ENCODE measurements at regions not wholly inside any gene's neighbourhood (a gene's known extent, or its start where the extent isn't known, plus 50 kb on each side); places are given as distances from the start of the nearest gene placed in this dataset.

- peaks cover 0 to 4% of the 10 kb centered on the region in 2 donors for H3K9me3 Mint-ChIP-seq
These were observed 283.1 kb upstream of the SPANXN4 start for GRCh38 chrX:142742581-142742980.

GRCh38 chrX:142733327-142733726, 292.4 kb upstream of the SPANXN4 start:
- no peak overlapping the region for H3K4me3 Mint-ChIP-seq
- ATAC-seq (replicated peaks), result no peak
- no peak overlapping the region for H3K27ac Mint-ChIP-seq
- no peak for DNase-seq
- no peaks in the 10 kb centered on the region for H3K27me3 Mint-ChIP-seq
- H3K9me3 Mint-ChIP-seq, result peaks cover 2 to 4% of the 10 kb centered on the region in 2 donors
- H3K4me1 Mint-ChIP-seq, result no peaks in the 10 kb centered on the region
- no peaks in the 10 kb centered on the region for H3K36me3 Mint-ChIP-seq

More at GRCh38 chrX:142742581-142742980, 283.1 kb upstream of the SPANXN4 start:
- H3K4me1 Mint-ChIP-seq, result no peaks in the 10 kb centered on the region
- no peak overlapping the region for H3K4me3 Mint-ChIP-seq
- no peak for ATAC-seq (replicated peaks)
- no peaks in the 10 kb centered on the region for H3K27me3 Mint-ChIP-seq
- no peak for DNase-seq
- H3K36me3 Mint-ChIP-seq, result no peaks in the 10 kb centered on the region
- H3K27ac Mint-ChIP-seq, result no peak overlapping the region

- Mint-ChIP-seq H3K27me3 (no peaks in the 10 kb centered on the region), H3K4me3 (no peak overlapping the region)
- no peak for ATAC-seq (replicated peaks)
These were observed 313.9 kb upstream of the SPANXN4 start for GRCh38 chrX:142711796-142712290.

GRCh38 chrX:142702749-142703148, 323.0 kb upstream of the SPANXN4 start:
- Mint-ChIP-seq H3K4me1 (no peaks in the 10 kb centered on the region), H3K27me3 (no peaks in the 10 kb centered on the region), H3K9me3 (no peaks in the 10 kb centered on the region), H3K4me3 (no peak overlapping the region), H3K27ac (no peak overlapping the region), H3K36me3 (no peaks in the 10 kb centered on the region)
- ATAC-seq (replicated peaks) (no peak), DNase-seq (no peak)

More at GRCh38 chrX:142711796-142712290, 313.9 kb upstream of the SPANXN4 start:
- no peak for DNase-seq
- peaks cover 0 to 2% of the 10 kb centered on the region in 2 donors for H3K9me3 Mint-ChIP-seq
- no peaks in the 10 kb centered on the region for H3K36me3 Mint-ChIP-seq
- H3K27ac Mint-ChIP-seq, result no peak overlapping the region
- H3K4me1 Mint-ChIP-seq, result no peaks in the 10 kb centered on the region

GRCh38 chrX:142688256-142688655, 337.5 kb upstream of the SPANXN4 start:
- Mint-ChIP-seq H3K4me3 (no peak overlapping the region), H3K4me1 (no peaks in the 10 kb centered on the region), H3K36me3 (no peaks in the 10 kb centered on the region), H3K27me3 (no peaks in the 10 kb centered on the region), H3K9me3 (peaks cover 1 to 6% of the 10 kb centered on the region in 2 donors), H3K27ac (no peak overlapping the region)
- DNase-seq (no peak), ATAC-seq (replicated peaks) (no peak)

GRCh38 chrX:142686653-142687283, 339.0 kb upstream of the SPANXN4 start:
- Mint-ChIP-seq H3K36me3 (no peaks in the 10 kb centered on the region), H3K27ac (no peak overlapping the region), H3K27me3 (no peaks in the 10 kb centered on the region), H3K4me1 (no peaks in the 10 kb centered on the region), H3K4me3 (no peak overlapping the region), H3K9me3 (peaks cover 1 to 4% of the 10 kb centered on the region in 2 donors)
- no peak for ATAC-seq (replicated peaks)
- no peak for DNase-seq

GRCh38 chrX:142686206-142686605, 339.5 kb upstream of the SPANXN4 start:
- H3K27me3 Mint-ChIP-seq, result no peaks in the 10 kb centered on the region
- no peaks in the 10 kb centered on the region for H3K36me3 Mint-ChIP-seq
- ATAC-seq (replicated peaks), result no peak
- no peaks in the 10 kb centered on the region for H3K4me1 Mint-ChIP-seq
- DNase-seq, result no peak
- peaks cover 1 to 4% of the 10 kb centered on the region in 2 donors for H3K9me3 Mint-ChIP-seq
- no peak overlapping the region for H3K27ac Mint-ChIP-seq
- no peak overlapping the region for H3K4me3 Mint-ChIP-seq

- Mint-ChIP-seq H3K27ac (no peak overlapping the region), H3K4me3 (no peak overlapping the region), H3K27me3 (no peaks in the 10 kb centered on the region), H3K36me3 (no peaks in the 10 kb centered on the region), H3K4me1 (no peaks in the 10 kb centered on the region), H3K9me3 (peaks cover 1 to 5% of the 10 kb centered on the region in 2 donors)
- DNase-seq (no peak), ATAC-seq (replicated peaks) (no peak)
These were observed 345.7 kb upstream of the SPANXN4 start for GRCh38 chrX:142680038-142680437.

- Mint-ChIP-seq H3K4me3 (no peak overlapping the region), H3K27ac (no peak overlapping the region), H3K27me3 (no peaks in the 10 kb centered on the region), H3K4me1 (no peaks in the 10 kb centered on the region), H3K36me3 (no peaks in the 10 kb centered on the region), H3K9me3 (peaks cover 9 to 31% of the 10 kb centered on the region in 2 donors)
- no peak for DNase-seq
- ATAC-seq (replicated peaks), result no peak
These were observed 354.7 kb upstream of the SPANXN4 start for GRCh38 chrX:142671036-142671435.

- no peaks in the 10 kb centered on the region for H3K4me1 Mint-ChIP-seq
- DNase-seq (no peak), ATAC-seq (replicated peaks) (no peak)
- H3K4me3 Mint-ChIP-seq, result no peak overlapping the region
- peaks cover 5 to 9% of the 10 kb centered on the region in 2 donors for H3K9me3 Mint-ChIP-seq
- H3K27ac Mint-ChIP-seq, result no peak overlapping the region
- no peaks in the 10 kb centered on the region for H3K36me3 Mint-ChIP-seq
- no peaks in the 10 kb centered on the region for H3K27me3 Mint-ChIP-seq
These were observed 362.2 kb upstream of the SPANXN4 start for GRCh38 chrX:142663330-142664095.

- no peaks in the 10 kb centered on the region for H3K27me3 Mint-ChIP-seq
- H3K27ac Mint-ChIP-seq, result no peak overlapping the region
- no peaks in the 10 kb centered on the region for H3K4me1 Mint-ChIP-seq
- H3K4me3 Mint-ChIP-seq, result no peak overlapping the region
- H3K9me3 Mint-ChIP-seq, result no peaks in the 10 kb centered on the region
- DNase-seq, result no peak
- ATAC-seq (replicated peaks), result no peak
- H3K36me3 Mint-ChIP-seq, result no peaks in the 10 kb centered on the region
These were observed 364.0 kb upstream of the SPANXN4 start for GRCh38 chrX:142661696-142662095.

GRCh38 chrX:142655507-142655906, 370.2 kb upstream of the SPANXN4 start:
- H3K4me1 Mint-ChIP-seq, result no peaks in the 10 kb centered on the region
- no peaks in the 10 kb centered on the region for H3K9me3 Mint-ChIP-seq
- no peak for DNase-seq
- no peak for ATAC-seq (replicated peaks)
- H3K27ac Mint-ChIP-seq, result no peak overlapping the region
- H3K4me3 Mint-ChIP-seq, result no peak overlapping the region
- no peaks in the 10 kb centered on the region for H3K36me3 Mint-ChIP-seq
- H3K27me3 Mint-ChIP-seq, result no peaks in the 10 kb centered on the region

GRCh38 chrX:142637206-142637605, 388.5 kb upstream of the SPANXN4 start:
- ATAC-seq (replicated peaks) (no peak), DNase-seq (no peak)
- H3K9me3 Mint-ChIP-seq, result no peaks in the 10 kb centered on the region
- H3K27ac Mint-ChIP-seq, result no peak overlapping the region
- no peaks in the 10 kb centered on the region for H3K4me1 Mint-ChIP-seq
- no peak overlapping the region for H3K4me3 Mint-ChIP-seq
- H3K36me3 Mint-ChIP-seq, result no peaks in the 10 kb centered on the region
- H3K27me3 Mint-ChIP-seq, result no peaks in the 10 kb centered on the region

GRCh38 chrX:142616636-142617035, 409.1 kb upstream of the SPANXN4 start:
- Mint-ChIP-seq H3K4me1 (no peaks in the 10 kb centered on the region), H3K9me3 (peaks cover 2 to 3% of the 10 kb centered on the region in 2 donors), H3K4me3 (no peak overlapping the region), H3K27me3 (peaks cover 0 to 3% of the 10 kb centered on the region in 2 donors), H3K36me3 (no peaks in the 10 kb centered on the region), H3K27ac (no peak overlapping the region)
- ATAC-seq (replicated peaks) (no peak), DNase-seq (no peak)

- DNase-seq (no peak), ATAC-seq (replicated peaks) (no peak)
- Mint-ChIP-seq H3K4me1 (no peaks in the 10 kb centered on the region), H3K27ac (no peak overlapping the region), H3K27me3 (peaks cover 0 to 3% of the 10 kb centered on the region in 2 donors), H3K9me3 (peaks cover 0 to 3% of the 10 kb centered on the region in 2 donors), H3K4me3 (no peak overlapping the region), H3K36me3 (no peaks in the 10 kb centered on the region)
These were observed 408.3 kb upstream of the MAGEC2 start for GRCh38 chrX:142613403-142613802.
